Mesodermal cell (in vitro differentiated cells): ENCODE measurements at regions not wholly inside any gene's neighbourhood (a gene's known extent, or its start where the extent isn't known, plus 50 kb on each side); places are given as distances from the start of the nearest gene placed in this dataset.
A peak's percentile ranks its signal among the peaks of the same experiment; 100 is the strongest.

Source experiments
- H3K27ac ChIP-seq: 2 replicates; pipeline ENCODE4 v1.7.0; 2013; ENCODE audit warnings: mild to moderate bottlenecking, low read depth, low read length, moderate library complexity; ENCODE audit not compliant: severe bottlenecking
- H3K36me3 ChIP-seq: 2 replicates; pipeline ENCODE4 v1.7.1; 2013; ENCODE audit warnings: mild to moderate bottlenecking, low read length, moderate library complexity; ENCODE audit not compliant: control insufficient read depth, insufficient read depth
- H3K4me1 ChIP-seq: one replicate; pipeline ENCODE4 v1.7.1; 2013; ENCODE audit warnings: mild to moderate bottlenecking, low read length; ENCODE audit not compliant: insufficient read depth, control insufficient read depth, poor library complexity, severe bottlenecking
- H3K4me3 ChIP-seq: 2 replicates; pipeline ENCODE4 v1.7.0; 2013; ENCODE audit warnings: low read length, control low read depth, mild to moderate bottlenecking; ENCODE audit not compliant: insufficient read depth, poor library complexity, severe bottlenecking; ENCODE audit errors: extremely low read depth
- H3K9me3 ChIP-seq: 2 replicates; pipeline ENCODE4 v1.7.1; 2013; ENCODE audit warnings: mild to moderate bottlenecking, low read length, moderate library complexity; ENCODE audit not compliant: control insufficient read depth
- WGBS, 2 experiments: methylation state at CpG; one replicate each; pipeline ENCODE4 v1.1.5; 2013; ENCODE audit warnings: missing lambda C conversion rate in 2 of 2; ENCODE audit not compliant: insufficient coverage in 2 of 2; 5-methylcytosine and 5-hydroxymethylcytosine counted together

DNA sequence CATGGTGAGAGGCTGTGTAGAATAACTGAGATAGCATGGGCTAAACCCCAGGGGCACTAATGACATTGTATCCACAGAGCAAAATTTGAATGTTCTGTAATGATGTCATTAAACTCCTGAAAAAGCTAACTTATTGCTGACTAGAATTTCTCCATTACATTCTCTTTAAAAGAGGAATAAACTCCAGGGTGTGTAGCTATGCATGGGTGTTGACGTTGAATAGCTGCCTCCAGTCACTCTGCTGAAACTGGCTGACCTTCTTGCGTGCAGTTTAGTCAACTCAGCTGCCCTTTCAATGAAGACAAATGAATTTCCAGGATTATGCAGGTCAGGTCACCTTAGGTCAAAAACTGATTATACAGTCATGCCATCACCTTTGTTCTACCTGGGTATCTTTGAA, 617.5 kb upstream of the WWC1 start:
- Histone ChIP-seq H3K36me3 (no peaks in the 10 kb centered on the region), H3K27ac (no peak overlapping the region)
- 82 to 90% methylated on average over 2 of the region's 2 CpGs for WGBS, 2 experiments

DNA sequence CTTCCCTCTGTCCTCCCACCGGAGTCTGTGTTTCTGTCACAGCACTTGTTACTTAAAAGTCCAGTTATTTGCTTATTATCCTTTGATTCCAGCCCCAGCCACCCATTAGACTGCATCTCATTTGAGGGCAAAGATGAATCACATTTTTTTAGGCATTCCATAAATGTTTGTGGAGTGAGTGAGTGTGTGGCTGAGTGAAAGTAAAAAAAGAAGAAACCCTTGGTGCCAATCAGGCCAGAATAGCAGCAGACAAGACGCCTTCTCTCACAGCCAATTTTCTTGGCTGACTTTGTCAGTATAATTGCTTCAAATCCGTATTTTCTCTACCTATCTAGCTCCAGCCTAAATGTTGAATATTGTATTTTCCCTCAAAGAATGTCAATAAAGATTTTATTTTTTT, 613.0 kb upstream of the WWC1 start:
- WGBS, 2 experiments = 57% methylated on average over 1 of the region's 3 CpGs; no CpG with 5 or more reads in 1 of the 2 experiments
- Histone ChIP-seq H3K36me3 (no peaks in the 10 kb centered on the region), H3K27ac (no peak overlapping the region)

More for the DNA sequence above, 617.5 kb upstream of the WWC1 start:
- H3K4me3 ChIP-seq = no peak overlapping the region
- H3K9me3 ChIP-seq = peaks cover 15% of the 10 kb centered on the region
- H3K4me1 ChIP-seq = peaks cover 3% of the 10 kb centered on the region

DNA sequence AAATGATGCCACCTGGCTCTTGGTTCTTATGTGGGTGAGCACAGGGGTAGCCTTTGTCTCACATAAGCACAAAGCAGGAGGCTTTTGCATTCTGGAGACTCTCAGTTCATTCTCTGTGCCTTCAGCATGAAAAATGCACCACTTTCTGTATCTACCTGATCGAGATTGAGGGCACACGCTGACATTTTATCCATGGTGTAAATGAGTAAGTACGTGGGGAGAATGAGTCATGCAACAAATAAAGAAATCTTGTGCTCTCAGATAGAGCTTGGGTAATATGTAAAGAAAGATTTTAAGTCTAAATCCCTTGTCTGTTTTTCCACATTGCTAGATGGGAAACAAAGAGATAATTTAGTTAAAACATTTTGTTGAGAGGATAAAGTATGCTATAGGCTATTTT, 607.2 kb upstream of the WWC1 start:
- no peaks in the 10 kb centered on the region for H3K4me1 ChIP-seq
- no peaks in the 10 kb centered on the region for H3K36me3 ChIP-seq
- H3K4me3 ChIP-seq = no peak overlapping the region
- WGBS, 2 experiments = 93 to 95% methylated on average over 3 of the region's 3 CpGs
- peaks cover 6% of the 10 kb centered on the region for H3K9me3 ChIP-seq
- H3K27ac ChIP-seq = no peak overlapping the region

More for the DNA sequence above, 613.0 kb upstream of the WWC1 start:
- Histone ChIP-seq H3K4me3 (no peak overlapping the region), H3K4me1 (no peaks in the 10 kb centered on the region), H3K9me3 (peaks cover 15% of the 10 kb centered on the region)

- no peaks in the 10 kb centered on the region for H3K36me3 ChIP-seq
- no peak overlapping the region for H3K27ac ChIP-seq
- H3K9me3 ChIP-seq = peaks cover 6% of the 10 kb centered on the region
- 88 to 96% methylated on average over 6 to 7 of the region's 8 CpGs for WGBS, 2 experiments
- no peak overlapping the region for H3K4me3 ChIP-seq
- H3K4me1 ChIP-seq = no peaks in the 10 kb centered on the region
Measured at GRCh38 chr5:167688341-167689130, 602.9 kb upstream of the WWC1 start.

GRCh38 chr5:167694325-167695147, 596.9 kb upstream of the WWC1 start:
- H3K4me3 ChIP-seq = no peak overlapping the region
- peaks cover 16% of the 10 kb centered on the region for H3K4me1 ChIP-seq
- 100% methylated on average over 1 of the region's 5 CpGs; no CpG with 5 or more reads in 1 of the 2 experiments for WGBS, 2 experiments
- H3K9me3 ChIP-seq = no peaks in the 10 kb centered on the region
- no peaks in the 10 kb centered on the region for H3K36me3 ChIP-seq
- no peak overlapping the region for H3K27ac ChIP-seq

- WGBS, 2 experiments = 85 to 90% methylated on average over 8 of the region's 10 CpGs
- H3K36me3 ChIP-seq = no peaks in the 10 kb centered on the region
- H3K27ac ChIP-seq = no peak overlapping the region
- H3K4me3 ChIP-seq = no peak overlapping the region
- H3K9me3 ChIP-seq = no peaks in the 10 kb centered on the region
- peaks cover 29% of the 10 kb centered on the region for H3K4me1 ChIP-seq
Measured at GRCh38 chr5:167696558-167697314, 594.7 kb upstream of the WWC1 start.

- H3K27ac ChIP-seq = peak overlapping the region; percentile 88
- 0% methylated on average over 1 of the region's 1 CpG; no CpG with 5 or more reads in 1 of the 2 experiments for WGBS, 2 experiments
- no peak overlapping the region for H3K4me3 ChIP-seq
- no peaks in the 10 kb centered on the region for H3K9me3 ChIP-seq
- no peaks in the 10 kb centered on the region for H3K36me3 ChIP-seq
- H3K4me1 ChIP-seq = peaks cover 29% of the 10 kb centered on the region
Measured at GRCh38 chr5:167699432-167699831, 592.0 kb upstream of the WWC1 start.

DNA sequence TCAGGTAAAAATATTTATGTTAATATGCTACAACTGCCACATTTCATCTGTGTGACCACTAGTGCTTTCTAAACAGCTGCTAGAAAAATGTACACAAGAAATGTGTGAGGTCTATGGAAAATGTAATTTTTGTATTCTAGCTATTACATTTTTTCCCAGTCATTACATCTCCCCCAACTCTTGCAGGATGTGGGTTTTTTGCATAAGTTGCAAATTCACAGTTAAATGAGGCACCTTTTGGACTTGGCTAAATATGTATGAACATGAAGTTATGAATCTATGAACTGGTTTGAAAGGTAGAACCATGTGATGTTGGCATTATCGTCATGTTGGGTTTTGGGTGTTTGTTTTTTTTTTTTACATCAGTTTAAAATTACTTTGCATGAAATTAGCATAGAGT, 590.4 kb upstream of the WWC1 start:
- no peak overlapping the region for H3K4me3 ChIP-seq
- H3K4me1 ChIP-seq = peaks cover 29% of the 10 kb centered on the region
- no CpG with 5 or more reads among the region's 1 CpG for WGBS, 2 experiments
- no peaks in the 10 kb centered on the region for H3K36me3 ChIP-seq
- H3K27ac ChIP-seq = no peak overlapping the region
- no peaks in the 10 kb centered on the region for H3K9me3 ChIP-seq

DNA sequence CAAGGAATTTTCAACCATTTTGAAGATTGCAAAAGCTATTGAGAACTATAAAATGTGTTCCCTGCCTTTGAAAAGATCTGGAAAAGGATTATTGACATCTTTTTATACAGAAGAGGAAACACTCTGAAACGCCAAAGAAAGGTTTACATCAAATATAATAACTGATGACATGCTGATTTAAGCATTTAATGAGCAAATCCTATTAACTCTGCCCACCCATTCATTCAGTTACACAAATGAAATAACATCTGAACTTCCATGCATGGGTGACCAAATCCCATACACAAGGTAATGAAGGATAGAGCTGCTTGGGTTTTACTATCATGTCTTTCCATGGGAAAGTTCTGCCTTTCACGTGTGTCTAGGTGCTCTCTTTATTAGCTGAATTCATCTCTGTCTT, 589.4 kb upstream of the WWC1 start:
- 100% methylated on average over 1 of the region's 2 CpGs; no CpG with 5 or more reads in 1 of the 2 experiments for WGBS, 2 experiments
- Histone ChIP-seq H3K4me3 (no peak overlapping the region), H3K36me3 (no peaks in the 10 kb centered on the region), H3K27ac (no peak overlapping the region), H3K4me1 (peaks cover 29% of the 10 kb centered on the region), H3K9me3 (no peaks in the 10 kb centered on the region)

- H3K4me1 ChIP-seq = no peaks in the 10 kb centered on the region
- 83 to 100% methylated on average over 1 to 2 of the region's 3 CpGs for WGBS, 2 experiments
- no peaks in the 10 kb centered on the region for H3K9me3 ChIP-seq
- H3K4me3 ChIP-seq = no peak overlapping the region
- H3K27ac ChIP-seq = no peak overlapping the region
- no peaks in the 10 kb centered on the region for H3K36me3 ChIP-seq
Measured at GRCh38 chr5:167708449-167708848, 583.0 kb upstream of the WWC1 start.
